Activated naive CD4-positive, alpha-beta T cell treated with anti-CD3 and anti-CD28 coated beads, Interleukin-2, amount 50 U/mL, for 72 hours (primary cell): ENCODE measurements at regions not wholly inside any gene's neighbourhood (a gene's known extent, or its start where the extent isn't known, plus 50 kb on each side); places are given as distances from the start of the nearest gene placed in this dataset.

ENCODE experiments used
- ATAC-seq, 2 donors: fragments of 150-1000 bp; cut with Tn5 transposase; 2 replicates each; pipeline ENCODE4 v1.10.0; 2021; ENCODE audit warnings: mild to moderate bottlenecking in 2 of 2, moderate library complexity in 2 of 2
- DNase-seq, 2 donors: peaks; one replicate each; pipeline ENCODE4 v3.0.0; 2021 to 2022; ENCODE audit warnings: low spot score in 2 of 2
- H3K27ac Mint-ChIP-seq, 2 donors: one replicate each; pipeline ENCODE4 v1.8.0; 2022; ENCODE audit warnings: mild to moderate bottlenecking in 2 of 2, mixed read lengths in 2 of 2
- H3K36me3 Mint-ChIP-seq, 2 donors: one replicate each; pipeline ENCODE4 v1.8.0; 2022; ENCODE audit warnings: mixed read lengths in 2 of 2
- H3K9me3 Mint-ChIP-seq, 2 donors: one replicate each; pipeline ENCODE4 v1.8.0; 2022; ENCODE audit warnings: mixed read lengths in 2 of 2

DNA sequence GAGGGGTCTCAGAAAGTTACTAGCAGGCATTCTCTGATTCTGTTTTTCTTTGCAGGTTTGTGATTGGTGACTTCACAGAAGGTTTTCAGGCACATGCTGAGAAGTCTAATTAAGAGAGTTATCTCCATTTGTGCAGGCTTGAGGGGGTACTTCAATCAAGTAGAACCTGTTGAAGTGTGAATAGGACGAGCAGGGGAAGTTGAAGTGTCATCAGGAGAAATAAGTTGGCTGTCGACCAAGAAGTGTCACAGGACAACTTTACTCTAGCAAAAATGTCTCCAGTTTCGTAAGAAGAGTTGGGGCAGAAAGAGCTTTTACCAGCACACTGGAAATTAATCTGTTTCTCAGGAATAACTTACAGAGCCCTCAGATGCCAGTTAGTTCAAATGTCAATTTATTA lies 576.5 kb upstream of the SLITRK5 start:
- no peak for ATAC-seq
- Mint-ChIP-seq H3K36me3 (no peaks in the 10 kb centered on the region), H3K9me3 (no peaks in the 10 kb centered on the region), H3K27ac (no peak overlapping the region)
- DNase-seq, result no peak

DNA sequence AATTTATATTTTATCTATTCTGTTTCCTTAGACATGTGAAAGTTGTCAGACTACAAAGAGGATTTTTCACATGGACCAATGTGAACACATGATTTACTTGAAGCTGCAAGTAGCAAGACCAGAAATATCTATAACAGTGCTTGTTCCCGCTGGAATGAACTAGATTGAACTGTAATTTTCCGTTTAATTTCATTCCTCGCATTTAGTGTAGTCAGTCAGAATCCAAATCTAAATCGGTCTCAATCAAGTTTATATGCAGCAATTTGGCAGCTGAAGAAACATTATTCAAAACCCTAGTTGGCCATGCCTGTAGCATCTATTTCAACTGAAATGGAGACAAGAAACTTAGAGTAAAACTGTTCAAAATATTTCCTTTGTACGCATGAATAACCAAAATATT lies 570.7 kb upstream of the SLITRK5 start:
- ATAC-seq, result no peak
- DNase-seq, result no peak
- Mint-ChIP-seq H3K9me3 (peaks cover 6% of the 10 kb centered on the region in 2 donors), H3K36me3 (no peaks in the 10 kb centered on the region), H3K27ac (no peak overlapping the region)

DNA sequence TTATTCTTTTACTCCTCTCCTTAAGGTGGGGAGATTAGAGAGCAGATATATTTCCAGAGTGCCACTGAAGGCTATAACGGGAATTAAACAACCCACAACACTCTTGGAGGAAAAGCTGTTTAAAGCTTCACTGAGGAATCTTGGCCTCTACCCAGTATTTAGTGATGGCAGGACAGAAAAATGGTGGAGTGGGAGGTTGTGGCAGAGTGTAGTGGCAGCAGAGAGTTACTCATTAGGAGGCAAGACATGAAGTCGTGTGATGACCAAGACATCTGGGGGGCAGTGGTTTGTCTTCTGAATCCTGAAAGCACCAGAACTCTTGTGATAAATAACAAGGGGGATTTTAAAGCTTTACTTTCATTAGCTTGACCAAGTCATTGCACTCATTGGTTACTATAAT lies 563.5 kb upstream of the SLITRK5 start:
- DNase-seq (no peak), ATAC-seq (no peak)
- Mint-ChIP-seq H3K9me3 (peaks cover 0 to 7% of the 10 kb centered on the region in 2 donors), H3K36me3 (no peaks in the 10 kb centered on the region), H3K27ac (no peak overlapping the region)

DNA sequence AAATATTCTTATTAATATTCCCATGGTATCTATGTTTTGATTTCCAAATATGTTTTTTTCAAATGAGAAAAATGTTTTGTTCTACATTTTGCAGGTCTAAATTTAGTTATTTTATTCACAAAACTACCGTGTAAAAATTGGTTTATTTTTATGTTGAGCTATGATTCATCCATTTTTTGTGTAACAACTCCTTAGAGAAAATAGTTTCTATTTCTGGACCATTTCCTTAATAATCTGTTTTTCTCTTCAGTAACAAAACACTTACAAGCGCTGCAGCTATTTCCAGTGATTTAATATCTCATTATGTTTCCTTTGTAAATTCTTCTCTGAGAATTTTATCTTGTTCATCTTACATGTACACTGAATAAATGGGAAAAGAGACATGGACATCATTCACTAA lies 550.7 kb upstream of the SLITRK5 start:
- DNase-seq (no peak), ATAC-seq (no peak)
- Mint-ChIP-seq H3K27ac (no peak overlapping the region), H3K36me3 (no peaks in the 10 kb centered on the region), H3K9me3 (peaks cover 0 to 5% of the 10 kb centered on the region in 2 donors)

DNA sequence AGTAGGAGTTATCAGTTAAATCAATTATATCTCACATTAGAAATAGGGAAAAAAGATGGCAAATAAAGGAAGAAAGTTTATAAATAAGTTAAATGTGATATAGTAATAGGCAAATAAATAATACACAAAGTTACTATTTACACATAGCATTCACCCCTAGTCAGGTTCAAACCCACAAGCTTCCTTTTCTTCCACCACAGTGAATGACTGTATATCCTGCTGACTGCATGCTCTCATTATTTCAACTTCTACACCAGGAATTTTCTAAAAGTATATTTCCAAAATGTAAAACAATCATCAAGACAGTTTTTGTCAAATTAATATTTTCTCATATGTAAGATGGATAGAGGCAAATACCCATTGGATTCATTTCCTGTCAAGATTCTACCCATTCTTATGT lies 548.6 kb upstream of the SLITRK5 start:
- Mint-ChIP-seq H3K27ac (no peak overlapping the region), H3K36me3 (no peaks in the 10 kb centered on the region), H3K9me3 (peaks cover 0 to 5% of the 10 kb centered on the region in 2 donors)
- no peak for ATAC-seq
- no peak for DNase-seq

DNA sequence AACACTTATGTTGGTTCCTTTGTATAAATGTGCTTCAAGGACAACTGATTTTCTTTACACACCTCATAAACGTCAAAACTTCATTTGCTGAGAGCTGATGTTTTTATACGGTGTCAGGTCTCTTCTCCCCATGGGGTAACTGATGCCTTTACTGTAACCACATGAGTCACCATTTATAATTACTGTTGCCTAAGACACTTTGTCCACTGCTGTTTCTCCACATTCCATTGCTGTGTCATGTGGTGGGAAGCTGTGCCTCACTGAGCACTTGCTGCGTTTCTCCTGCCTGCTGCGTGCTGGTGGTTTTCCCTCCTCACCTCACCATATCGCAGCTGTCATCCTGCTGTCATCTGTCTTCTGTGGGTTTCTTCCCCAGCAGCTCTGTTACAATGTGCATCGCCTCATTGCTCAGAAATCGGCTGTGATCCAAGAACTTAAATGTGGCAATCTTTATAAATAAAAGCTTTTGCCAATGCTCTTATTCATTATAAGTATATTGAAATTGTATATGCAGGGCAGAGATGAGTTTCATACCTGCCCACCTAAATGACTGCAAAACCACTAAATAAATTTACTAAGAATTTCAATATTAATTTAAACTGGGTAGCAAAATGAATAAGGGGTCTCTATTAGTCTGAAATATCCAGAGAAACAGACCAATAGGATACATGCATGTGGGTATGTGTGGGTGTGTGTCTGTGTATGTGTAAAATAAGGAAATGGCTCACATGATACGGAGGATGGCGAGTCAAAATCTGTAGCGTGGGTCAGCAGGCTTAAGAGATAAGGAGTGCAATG lies 547.0 kb upstream of the SLITRK5 start:
- DNase-seq, result no peak
- H3K36me3 Mint-ChIP-seq, result no peaks in the 10 kb centered on the region
- peak in 1 of 2 donors; percentile 60 for ATAC-seq
- H3K27ac Mint-ChIP-seq, result peak overlapping the region in 1 of 2 donors; percentile 45
- peaks cover 0 to 5% of the 10 kb centered on the region in 2 donors for H3K9me3 Mint-ChIP-seq

DNA sequence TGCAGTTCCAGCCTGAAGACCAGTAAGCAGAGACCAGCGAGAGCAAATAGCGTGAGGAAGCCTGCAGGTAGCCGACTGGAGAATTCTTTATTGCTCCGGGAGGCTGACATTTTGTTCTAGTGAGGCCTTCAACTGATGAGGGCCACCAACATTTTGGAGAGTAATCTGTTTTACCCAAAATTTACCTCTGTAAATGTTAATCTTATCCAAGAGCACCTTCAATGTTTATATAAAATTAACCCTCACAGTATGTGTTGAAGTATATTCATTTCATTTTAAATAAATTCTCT lies 546.4 kb upstream of the SLITRK5 start:
- H3K27ac Mint-ChIP-seq, result no peak overlapping the region
- no peak for ATAC-seq
- no peak for DNase-seq
- H3K36me3 Mint-ChIP-seq, result no peaks in the 10 kb centered on the region
- H3K9me3 Mint-ChIP-seq, result peaks cover 4 to 5% of the 10 kb centered on the region in 2 donors

DNA sequence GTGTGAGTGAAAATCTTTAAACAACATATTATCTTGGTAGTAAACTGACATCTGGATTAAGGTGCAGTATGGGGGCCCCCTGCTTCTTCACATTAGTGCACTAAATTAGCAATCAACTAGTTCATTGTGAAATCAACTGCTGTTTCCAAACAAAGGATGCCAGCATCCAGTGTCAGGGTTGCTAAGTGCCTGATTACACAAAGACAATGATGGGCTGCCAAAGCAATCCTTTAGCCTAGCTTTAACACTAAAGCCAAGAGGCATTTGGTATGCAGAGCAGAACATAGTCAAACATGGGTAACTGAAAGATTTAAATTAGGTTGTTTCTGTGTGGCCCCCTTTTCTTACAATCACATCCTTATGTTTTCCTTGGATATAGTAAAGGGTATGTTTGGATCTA lies 543.1 kb upstream of the SLITRK5 start:
- H3K36me3 Mint-ChIP-seq, result no peaks in the 10 kb centered on the region
- DNase-seq (no peak), ATAC-seq (no peak)
- H3K9me3 Mint-ChIP-seq, result peaks cover 4 to 5% of the 10 kb centered on the region in 2 donors
- no peak overlapping the region for H3K27ac Mint-ChIP-seq

DNA sequence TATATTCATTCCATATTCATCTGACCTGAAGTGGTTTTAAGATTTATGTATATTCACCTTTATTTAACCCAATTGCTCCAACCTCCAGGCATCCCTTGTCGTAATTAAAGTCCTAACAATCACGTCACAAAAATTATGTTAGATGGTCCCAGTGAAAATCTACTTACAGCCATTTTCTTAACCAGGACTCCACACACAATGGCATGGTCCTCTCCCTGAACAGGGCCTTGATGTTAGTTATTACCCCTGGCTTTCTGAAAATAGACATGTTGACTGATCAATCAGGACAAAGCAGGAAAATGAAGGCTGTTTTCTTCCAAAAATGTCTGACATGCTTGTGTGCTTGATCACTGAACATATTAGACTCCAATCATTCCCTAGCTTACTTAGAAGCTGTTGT lies 542.7 kb upstream of the SLITRK5 start:
- Mint-ChIP-seq H3K9me3 (peaks cover 4 to 5% of the 10 kb centered on the region in 2 donors), H3K27ac (no peak overlapping the region), H3K36me3 (no peaks in the 10 kb centered on the region)
- DNase-seq (no peak), ATAC-seq (no peak)

DNA sequence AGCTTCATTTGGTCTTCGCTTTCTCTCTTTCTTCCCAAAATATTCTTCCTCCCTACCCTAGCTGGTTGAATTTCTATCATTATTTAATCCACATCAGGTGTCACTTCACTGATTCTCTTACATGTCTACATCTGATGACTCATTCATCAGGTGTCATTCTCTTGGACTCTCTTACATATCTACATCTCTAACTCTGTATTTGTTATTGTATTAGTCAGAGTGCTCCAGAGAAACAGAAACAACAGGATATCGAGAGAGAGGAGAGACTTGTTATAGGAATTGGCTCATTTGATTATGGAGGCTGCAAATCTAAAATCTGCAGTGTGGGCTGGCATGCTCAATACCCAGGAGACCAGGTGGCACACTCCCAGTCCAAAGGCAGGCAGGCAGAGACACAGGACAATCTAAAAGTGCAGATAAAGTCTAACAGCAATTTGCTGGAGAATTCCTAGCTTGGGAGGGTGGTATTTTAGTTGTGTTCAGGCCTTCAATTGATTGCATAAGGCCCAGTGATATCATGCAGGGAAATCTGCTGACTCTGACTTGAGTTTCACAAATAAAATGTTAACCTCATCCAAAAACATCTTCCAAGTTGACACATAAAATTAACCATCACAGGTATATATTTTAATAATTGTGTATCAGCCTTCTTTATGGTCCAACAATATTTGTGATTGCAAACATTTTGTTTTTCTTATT lies 541.4 kb upstream of the SLITRK5 start:
- DNase-seq, result no peak
- Mint-ChIP-seq H3K36me3 (no peaks in the 10 kb centered on the region), H3K27ac (no peak overlapping the region), H3K9me3 (peaks cover 0 to 4% of the 10 kb centered on the region in 2 donors)
- no peak for ATAC-seq

DNA sequence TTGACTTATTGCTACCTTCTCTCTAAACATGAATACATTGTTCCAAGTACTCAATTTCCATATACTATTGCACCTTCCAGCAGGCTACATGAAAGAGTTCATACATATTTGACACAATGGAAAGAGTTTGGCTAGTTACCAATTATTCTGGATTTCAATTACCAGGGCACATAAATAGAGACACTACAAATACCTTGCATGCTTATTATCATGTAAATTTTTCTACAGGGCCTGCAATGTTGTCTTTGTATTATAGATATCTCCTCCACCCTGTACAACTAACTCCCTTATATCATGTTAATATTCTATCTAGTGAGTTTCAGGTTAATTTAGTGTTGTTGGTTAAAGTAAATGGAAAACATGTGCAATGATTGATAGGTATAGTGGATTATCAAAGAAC lies 540.7 kb upstream of the SLITRK5 start:
- DNase-seq (no peak), ATAC-seq (no peak)
- H3K36me3 Mint-ChIP-seq, result no peaks in the 10 kb centered on the region
- peaks cover 0 to 4% of the 10 kb centered on the region in 2 donors for H3K9me3 Mint-ChIP-seq
- no peak overlapping the region for H3K27ac Mint-ChIP-seq

DNA sequence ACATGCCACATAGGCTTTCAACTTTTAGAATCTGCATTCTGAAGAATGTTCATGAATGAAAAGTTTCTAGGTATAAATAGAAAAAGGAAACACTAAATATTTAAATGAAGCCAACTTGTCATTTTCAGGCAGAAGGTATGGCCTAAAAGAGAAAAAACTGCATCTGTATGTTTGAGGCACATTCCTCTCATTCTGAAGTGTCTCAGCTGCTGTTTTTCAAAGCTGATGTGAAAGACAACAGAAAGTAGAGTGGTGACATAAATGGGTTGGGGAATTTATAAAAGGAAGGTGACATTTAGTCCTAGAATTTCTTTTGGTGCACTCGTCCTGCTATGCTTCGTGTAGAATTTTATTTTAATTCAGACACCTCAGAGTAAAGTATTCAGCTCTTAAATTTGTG lies 539.6 kb upstream of the SLITRK5 start:
- ATAC-seq, result no peak
- H3K27ac Mint-ChIP-seq, result no peak overlapping the region
- DNase-seq, result no peak
- H3K9me3 Mint-ChIP-seq, result peaks cover 0 to 8% of the 10 kb centered on the region in 2 donors
- no peaks in the 10 kb centered on the region for H3K36me3 Mint-ChIP-seq

DNA sequence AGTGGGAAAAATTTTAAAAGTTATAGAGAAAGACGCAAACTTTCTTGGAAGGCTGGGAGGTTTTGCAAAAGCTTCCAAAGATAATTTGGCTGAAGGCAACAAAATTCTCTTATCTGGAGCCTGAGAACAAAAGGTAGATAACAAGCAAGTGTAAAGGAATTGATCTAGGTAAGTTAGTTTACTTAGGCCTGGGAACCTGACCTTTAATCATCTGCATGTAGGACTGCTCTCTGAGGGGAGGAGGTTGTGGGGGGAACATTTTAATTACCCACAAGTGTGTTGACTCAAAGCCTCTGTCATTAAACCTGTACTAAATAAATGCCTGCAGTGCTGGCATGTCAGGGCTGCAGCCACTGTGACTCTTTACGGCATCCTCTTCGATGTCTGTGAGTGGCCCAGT lies 532.3 kb upstream of the SLITRK5 start:
- no peak for ATAC-seq
- Mint-ChIP-seq H3K27ac (no peak overlapping the region), H3K36me3 (no peaks in the 10 kb centered on the region), H3K9me3 (peaks cover 0 to 10% of the 10 kb centered on the region in 2 donors)
- DNase-seq, result no peak

DNA sequence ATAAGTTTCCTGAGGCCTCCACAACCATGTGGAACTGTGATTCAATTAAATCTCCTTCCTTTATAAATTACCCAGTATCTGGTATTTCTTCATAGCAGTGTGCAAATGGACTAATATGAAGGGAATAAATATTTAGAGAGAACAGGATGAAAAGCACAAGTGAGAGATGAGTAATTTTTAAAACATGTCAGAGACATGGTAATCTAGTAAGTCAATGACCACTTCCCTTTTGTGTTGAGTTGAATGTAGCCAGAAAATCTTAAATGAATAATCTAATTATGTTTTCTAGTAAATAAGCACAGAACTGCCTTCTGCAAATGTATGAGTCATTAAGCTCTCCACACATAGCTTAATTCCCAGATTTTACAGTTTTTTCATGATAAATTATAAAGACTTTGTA lies 524.1 kb upstream of the SLITRK5 start:
- DNase-seq (no peak), ATAC-seq (no peak)
- no peak overlapping the region for H3K27ac Mint-ChIP-seq
- H3K36me3 Mint-ChIP-seq, result no peaks in the 10 kb centered on the region
- peaks cover 7% of the 10 kb centered on the region in 2 donors for H3K9me3 Mint-ChIP-seq

DNA sequence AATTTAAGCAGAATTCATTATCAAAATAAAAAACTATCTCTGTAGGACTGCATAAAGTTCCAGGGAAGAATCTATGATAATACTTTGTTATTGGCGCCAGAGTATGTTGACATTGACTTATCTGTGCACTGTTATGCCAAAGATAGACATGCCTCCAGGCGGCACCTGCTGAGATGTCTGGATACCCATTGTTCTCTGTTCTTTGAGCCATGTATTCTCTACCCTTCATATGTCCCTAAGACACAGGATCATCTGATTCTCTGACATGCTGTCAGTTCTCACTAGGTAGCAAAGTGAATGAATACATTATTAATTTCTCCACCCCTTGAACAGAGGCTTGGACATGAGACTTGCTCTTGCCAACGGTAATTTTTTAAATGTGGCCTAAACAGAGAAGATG lies 517.8 kb upstream of the SLITRK5 start:
- Mint-ChIP-seq H3K27ac (no peak overlapping the region), H3K36me3 (no peaks in the 10 kb centered on the region), H3K9me3 (peaks cover 0 to 3% of the 10 kb centered on the region in 2 donors)
- DNase-seq (no peak), ATAC-seq (no peak)

DNA sequence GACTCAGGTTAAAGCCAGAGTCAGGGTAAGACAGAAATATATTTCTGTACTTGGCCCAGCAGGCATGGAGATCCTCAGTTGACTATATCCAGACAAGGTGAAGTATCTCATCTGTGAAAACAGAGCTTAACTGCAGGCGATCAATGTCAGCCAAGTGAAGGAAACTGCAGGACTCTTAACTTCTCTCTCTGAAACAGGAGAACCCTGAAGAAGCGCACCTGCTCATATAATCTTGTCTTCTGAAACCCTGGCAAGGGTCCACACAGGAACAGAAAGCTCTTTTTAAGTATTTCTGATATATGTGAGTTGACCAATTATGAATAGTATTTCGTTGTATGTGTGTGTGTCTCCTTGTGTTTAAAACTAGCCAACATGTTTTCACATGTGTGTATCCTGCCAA lies 504.8 kb upstream of the SLITRK5 start:
- Mint-ChIP-seq H3K9me3 (peaks cover 13 to 23% of the 10 kb centered on the region in 2 donors), H3K27ac (no peak overlapping the region), H3K36me3 (no peaks in the 10 kb centered on the region)
- DNase-seq (no peak), ATAC-seq (no peak)

DNA sequence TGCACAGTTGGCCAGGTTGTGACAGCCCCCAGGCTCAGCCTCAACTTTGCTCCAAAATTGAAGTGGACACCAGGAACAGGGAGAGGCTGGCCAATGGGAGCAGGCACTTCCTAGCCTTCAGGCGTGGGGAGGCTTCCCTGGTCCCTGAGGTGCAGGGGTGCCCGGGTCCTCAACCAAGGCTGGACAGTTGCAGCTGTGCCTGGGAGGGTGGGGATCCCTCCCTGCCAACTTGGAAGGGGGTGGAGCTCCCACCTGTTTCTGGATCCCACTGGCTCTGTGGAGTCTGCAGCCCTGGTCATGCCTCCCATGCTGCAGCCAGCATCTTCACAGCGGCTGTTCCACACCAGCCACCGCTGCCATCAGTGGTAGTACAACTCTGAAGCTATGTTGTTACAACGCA lies 502.8 kb upstream of the SLITRK5 start:
- Mint-ChIP-seq H3K36me3 (no peaks in the 10 kb centered on the region), H3K27ac (no peak overlapping the region), H3K9me3 (peaks cover 9 to 15% of the 10 kb centered on the region in 2 donors)
- no peak for ATAC-seq
- no peak for DNase-seq

DNA sequence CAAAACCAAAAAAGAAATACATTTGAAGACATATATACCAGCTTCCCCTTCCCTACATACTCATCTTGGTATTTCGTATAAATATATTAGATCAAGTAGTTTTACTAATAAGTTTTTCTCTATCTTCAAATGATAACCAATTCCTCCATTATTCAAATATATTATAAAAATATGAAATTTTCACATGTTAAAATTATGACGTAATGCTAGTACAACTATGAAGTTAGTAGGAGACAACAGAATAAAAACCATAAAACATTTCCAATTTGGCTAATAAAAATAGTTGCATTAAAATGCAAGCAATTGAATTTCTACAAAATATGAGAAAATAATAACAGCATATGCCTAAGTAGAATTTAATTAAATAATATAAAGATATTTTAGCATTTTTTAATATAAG lies 501.8 kb upstream of the SLITRK5 start:
- DNase-seq, result no peak
- peaks cover 9 to 15% of the 10 kb centered on the region in 2 donors for H3K9me3 Mint-ChIP-seq
- ATAC-seq, result no peak
- H3K27ac Mint-ChIP-seq, result no peak overlapping the region
- no peaks in the 10 kb centered on the region for H3K36me3 Mint-ChIP-seq
